ENCODE measurements at regions not wholly inside any gene's neighbourhood (a gene's known extent, or its start where the extent isn't known, plus 50 kb on each side); places are given as distances from the start of the nearest gene placed in this dataset.

DNA sequence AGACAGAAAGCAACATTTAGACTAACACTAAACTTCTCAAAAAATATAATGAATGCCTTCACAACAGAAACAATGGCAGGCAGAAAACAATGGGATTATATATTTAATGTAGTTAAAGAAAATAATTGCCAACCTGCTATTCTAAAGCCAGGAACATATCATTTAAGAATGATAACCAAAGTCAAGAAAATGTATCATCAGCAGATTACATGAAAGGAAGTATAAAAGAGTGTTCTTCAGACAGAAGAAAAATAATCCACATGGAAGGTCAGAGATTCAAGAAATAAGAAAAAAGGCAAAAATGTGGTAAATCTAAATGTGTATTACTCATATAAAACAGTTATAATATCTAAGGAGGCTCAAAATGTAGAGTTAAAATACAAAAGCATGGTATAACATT, 98.1 kb downstream of the CYP26A1 start:
- Histone ChIP-seq H2AFZ (ENCODE audit: low read depth) (no peak overlapping the region), H3F3A (replicated peaks; ENCODE audit: insufficient read depth) (no peaks in the 10 kb centered on the region), H3K4me2 (no peak overlapping the region), H3K27me3 (ENCODE audit: insufficient read depth) (no peaks in the 10 kb centered on the region; the same call in 1 of the 2 replicates), H3K4me1 (ENCODE audit: control insufficient read depth in 1 of 2, insufficient read depth in 2 of 2, low read depth in 1 of 2, low read length in 1 of 2) (no peaks in the 10 kb centered on the region), H3K27ac (ENCODE audit: low read depth in 2 of 2, low read length in 1 of 2) (no peak overlapping the region), H3K9me2 (no peaks in the 10 kb centered on the region), H3K9me3 (peaks cover 10% of the 10 kb centered on the region; the same call in 1 of the 2 replicates), H3K36me3 (replicated peaks in 1 of 2; ENCODE audit: control insufficient read depth in 1 of 2, insufficient read depth in 2 of 2, low read length in 1 of 2) (no peaks in the 10 kb centered on the region), H3K79me2 (ENCODE audit: insufficient read depth) (no peaks in the 10 kb centered on the region), H3K9ac (no peak overlapping the region), H3K4me3 (ENCODE audit: low read depth in 2 of 2, low read length in 1 of 2) (no peak overlapping the region), H4K20me1 (ENCODE audit: insufficient read depth) (no peaks in the 10 kb centered on the region)
- ChIA-PET CTCF (no interaction called here), POLR2A (no interaction called here)
- DNase-seq = no peak
- no peak for TF ChIP-seq FOXM1 (IDR thresholded peaks at IDR 0.05; ENCODE audit: low read depth)

- DNase-seq = no peak
- Histone ChIP-seq H3K9me3 (peaks cover 10% of the 10 kb centered on the region; the same call in 1 of the 2 replicates), H2AFZ (ENCODE audit: low read depth) (no peak overlapping the region), H4K20me1 (ENCODE audit: insufficient read depth) (no peaks in the 10 kb centered on the region), H3K4me2 (no peak overlapping the region), H3K9ac (no peak overlapping the region), H3K27ac (ENCODE audit: low read depth in 2 of 2, low read length in 1 of 2) (no peak overlapping the region), H3F3A (replicated peaks; ENCODE audit: insufficient read depth) (no peaks in the 10 kb centered on the region), H3K27me3 (ENCODE audit: insufficient read depth) (no peaks in the 10 kb centered on the region; the same call in 1 of the 2 replicates), H3K36me3 (replicated peaks in 1 of 2; ENCODE audit: control insufficient read depth in 1 of 2, insufficient read depth in 2 of 2, low read length in 1 of 2) (no peaks in the 10 kb centered on the region), H3K79me2 (ENCODE audit: insufficient read depth) (no peaks in the 10 kb centered on the region), H3K9me2 (no peaks in the 10 kb centered on the region), H3K4me1 (ENCODE audit: control insufficient read depth in 1 of 2, insufficient read depth in 2 of 2, low read depth in 1 of 2, low read length in 1 of 2) (no peaks in the 10 kb centered on the region), H3K4me3 (ENCODE audit: low read depth in 2 of 2, low read length in 1 of 2) (no peak overlapping the region)
- ChIA-PET POLR2A (no interaction called here), CTCF (no interaction called here)
- TF ChIP-seq, protein P1, sequence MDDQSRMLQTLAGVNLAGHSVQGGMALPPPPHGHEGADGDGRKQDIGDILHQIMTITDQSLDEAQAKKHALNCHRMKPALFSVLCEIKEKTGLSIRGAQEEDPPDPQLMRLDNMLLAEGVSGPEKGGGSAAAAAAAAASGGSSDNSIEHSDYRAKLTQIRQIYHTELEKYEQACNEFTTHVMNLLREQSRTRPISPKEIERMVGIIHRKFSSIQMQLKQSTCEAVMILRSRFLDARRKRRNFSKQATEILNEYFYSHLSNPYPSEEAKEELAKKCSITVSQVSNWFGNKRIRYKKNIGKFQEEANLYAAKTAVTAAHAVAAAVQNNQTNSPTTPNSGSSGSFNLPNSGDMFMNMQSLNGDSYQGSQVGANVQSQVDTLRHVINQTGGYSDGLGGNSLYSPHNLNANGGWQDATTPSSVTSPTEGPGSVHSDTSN (IDR thresholded peaks at IDR 0.05) = no peak
- 52% methylated on average over 10 of the region's 10 CpGs for WGBS (ENCODE audit: low lambda C conversion rate)
These were observed 100.5 kb downstream of the CYP26A1 start for GRCh38 chr10:93173967-93174845.

GRCh38 chr10:93175490-93175889, 101.8 kb downstream of the CYP26A1 start:
- H3K27me3 ChIP-seq (ENCODE audit: insufficient read depth) = no peaks in the 10 kb centered on the region; the same call in 1 of the 2 replicates
- H3K9me2 ChIP-seq = no peaks in the 10 kb centered on the region
- no peaks in the 10 kb centered on the region for H3F3A ChIP-seq (replicated peaks; ENCODE audit: insufficient read depth)
- H2AFZ ChIP-seq (ENCODE audit: low read depth) = no peak overlapping the region
- no peak for DNase-seq
- no peak overlapping the region for H3K4me3 ChIP-seq (ENCODE audit: low read depth in 2 of 2, low read length in 1 of 2)
- peaks cover 1% of the 10 kb centered on the region; the same call in 1 of the 2 replicates for H3K9me3 ChIP-seq
- no peak overlapping the region for H3K9ac ChIP-seq
- no peak overlapping the region for H3K4me2 ChIP-seq
- H3K36me3 ChIP-seq (replicated peaks in 1 of 2; ENCODE audit: control insufficient read depth in 1 of 2, insufficient read depth in 2 of 2, low read length in 1 of 2) = no peaks in the 10 kb centered on the region
- WGBS (ENCODE audit: low lambda C conversion rate) = 40% methylated on average over 6 of the region's 6 CpGs
- POLR2A ChIA-PET = no interaction called here
- no peaks in the 10 kb centered on the region for H4K20me1 ChIP-seq (ENCODE audit: insufficient read depth)
- H3K27ac ChIP-seq (ENCODE audit: low read depth in 2 of 2, low read length in 1 of 2) = no peak overlapping the region
- peaks cover 0 to 1% of the 10 kb centered on the region in 2 experiments; a peak in 1 of 4 replicates for H3K4me1 ChIP-seq (ENCODE audit: control insufficient read depth in 1 of 2, insufficient read depth in 2 of 2, low read depth in 1 of 2, low read length in 1 of 2)
- no peaks in the 10 kb centered on the region for H3K79me2 ChIP-seq (ENCODE audit: insufficient read depth)
- CTCF ChIA-PET = no interaction called here
- TF ChIP-seq MXI1 (IDR thresholded peaks at IDR 0.05; ENCODE audit: low read depth, low read length) = no peak
- TF ChIP-seq TAF1 (IDR thresholded peaks at IDR 0.05; ENCODE audit: borderline replicate concordance, low read depth, low read length) = no peak
- TF ChIP-seq NFIC (IDR thresholded peaks at IDR 0.05; ENCODE audit: borderline replicate concordance) = no peak
- TF ChIP-seq CHD2 (IDR thresholded peaks at IDR 0.05; ENCODE audit: low read length, partially characterized antibody) = no peak
- no peak for TF ChIP-seq GABPA (IDR thresholded peaks at IDR 0.05; ENCODE audit: low read depth)
- no peak for TF ChIP-seq ELF1 (IDR thresholded peaks at IDR 0.05)
- no peak for TF ChIP-seq MAX (IDR thresholded peaks at IDR 0.05; ENCODE audit: low read depth)
- no peak for TF ChIP-seq SMC3 (IDR thresholded peaks at IDR 0.05; ENCODE audit: low read depth, low read length)
- TF ChIP-seq, protein P2, sequence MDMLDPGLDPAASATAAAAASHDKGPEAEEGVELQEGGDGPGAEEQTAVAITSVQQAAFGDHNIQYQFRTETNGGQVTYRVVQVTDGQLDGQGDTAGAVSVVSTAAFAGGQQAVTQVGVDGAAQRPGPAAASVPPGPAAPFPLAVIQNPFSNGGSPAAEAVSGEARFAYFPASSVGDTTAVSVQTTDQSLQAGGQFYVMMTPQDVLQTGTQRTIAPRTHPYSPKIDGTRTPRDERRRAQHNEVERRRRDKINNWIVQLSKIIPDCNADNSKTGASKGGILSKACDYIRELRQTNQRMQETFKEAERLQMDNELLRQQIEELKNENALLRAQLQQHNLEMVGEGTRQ (IDR thresholded peaks at IDR 0.05; ENCODE audit: borderline replicate concordance, low read depth, low read length) = no peak
- no peak for TF ChIP-seq CTCF (IDR thresholded peaks at IDR 0.05)
- TF ChIP-seq FOXJ3 (CRISPR knock-in tag; IDR thresholded peaks at IDR 0.05) = no peak
- TF ChIP-seq, protein P3, sequence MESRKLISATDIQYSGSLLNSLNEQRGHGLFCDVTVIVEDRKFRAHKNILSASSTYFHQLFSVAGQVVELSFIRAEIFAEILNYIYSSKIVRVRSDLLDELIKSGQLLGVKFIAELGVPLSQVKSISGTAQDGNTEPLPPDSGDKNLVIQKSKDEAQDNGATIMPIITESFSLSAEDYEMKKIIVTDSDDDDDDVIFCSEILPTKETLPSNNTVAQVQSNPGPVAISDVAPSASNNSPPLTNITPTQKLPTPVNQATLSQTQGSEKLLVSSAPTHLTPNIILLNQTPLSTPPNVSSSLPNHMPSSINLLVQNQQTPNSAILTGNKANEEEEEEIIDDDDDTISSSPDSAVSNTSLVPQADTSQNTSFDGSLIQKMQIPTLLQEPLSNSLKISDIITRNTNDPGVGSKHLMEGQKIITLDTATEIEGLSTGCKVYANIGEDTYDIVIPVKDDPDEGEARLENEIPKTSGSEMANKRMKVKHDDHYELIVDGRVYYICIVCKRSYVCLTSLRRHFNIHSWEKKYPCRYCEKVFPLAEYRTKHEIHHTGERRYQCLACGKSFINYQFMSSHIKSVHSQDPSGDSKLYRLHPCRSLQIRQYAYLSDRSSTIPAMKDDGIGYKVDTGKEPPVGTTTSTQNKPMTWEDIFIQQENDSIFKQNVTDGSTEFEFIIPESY (IDR thresholded peaks at IDR 0.05; ENCODE audit: borderline replicate concordance, low read depth) = no peak
